Renal pelvis (tissue), 1 donor: ENCODE measurements at regions not wholly inside any gene's neighbourhood (a gene's known extent, or its start where the extent isn't known, plus 50 kb on each side); places are given as distances from the start of the nearest gene placed in this dataset.
"Not testable (repeated sequence)": the region's sequence is repeated elsewhere in the genome, so short reads cannot be mapped to it uniquely, and the experiment has no call there.

Experiments used
- DNase-seq: peaks from one replicate; pipeline ENCODE4 v3.0.0-alpha.2; 2013

DNA sequence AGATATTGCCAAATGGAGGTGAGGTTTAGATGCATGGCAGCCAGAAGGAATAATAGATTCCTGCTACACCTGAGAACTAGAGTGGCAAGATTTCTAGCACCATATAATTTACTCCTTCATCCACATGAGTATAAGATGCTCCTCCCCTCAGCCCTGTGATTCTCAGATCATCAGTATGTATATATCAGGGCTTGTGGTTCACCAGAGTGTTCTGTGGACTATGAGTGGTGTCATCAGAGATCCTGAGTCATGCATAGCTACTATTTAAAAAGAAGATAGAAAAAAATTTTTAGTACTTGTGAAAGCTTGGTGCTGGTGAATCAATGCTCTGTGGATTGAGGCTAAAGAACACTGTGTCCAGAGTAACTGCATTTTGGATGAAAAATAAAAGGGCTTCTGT lies 285.9 kb downstream of the BMP4 start:
- no peak for DNase-seq

DNA sequence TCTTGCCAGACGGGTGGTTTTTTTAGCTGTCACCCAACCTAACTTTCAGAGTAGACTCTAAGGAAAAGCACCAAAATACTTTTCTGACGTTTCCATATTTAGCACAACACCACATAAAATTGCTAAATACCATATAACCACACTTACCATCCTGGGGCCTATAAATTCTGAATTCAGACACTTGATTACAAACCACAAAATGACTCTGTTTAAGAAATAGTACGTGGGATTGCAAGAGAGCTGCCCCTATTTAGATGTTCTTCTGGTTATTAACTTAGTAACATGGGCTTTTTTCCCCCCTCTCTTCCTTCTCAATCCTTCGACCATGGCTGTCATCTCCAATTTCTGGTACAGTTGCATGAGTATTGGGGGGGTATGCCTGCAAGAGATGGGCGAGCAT lies 287.7 kb downstream of the BMP4 start:
- no peak for DNase-seq

DNA sequence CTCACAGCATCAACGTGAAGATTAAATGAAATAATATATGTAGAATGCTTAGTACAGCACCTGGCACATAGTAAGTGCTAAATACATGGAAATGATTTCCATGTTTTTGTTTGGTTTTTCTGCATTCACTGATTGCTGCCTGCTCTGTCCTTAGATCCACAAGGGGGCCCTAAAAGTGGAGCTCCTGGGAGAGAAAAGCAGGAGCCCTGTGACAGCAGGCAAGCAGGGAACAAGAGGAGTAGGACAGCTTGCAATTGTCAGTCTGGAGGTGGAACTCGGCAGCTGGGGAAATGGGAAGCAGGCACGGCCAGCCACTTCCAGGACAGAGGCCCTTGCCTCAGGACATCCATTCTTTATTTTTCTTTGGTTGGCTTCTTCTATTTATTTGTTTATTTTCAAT lies 292.9 kb downstream of the BMP4 start:
- DNase-seq = peak; percentile 17

DNA sequence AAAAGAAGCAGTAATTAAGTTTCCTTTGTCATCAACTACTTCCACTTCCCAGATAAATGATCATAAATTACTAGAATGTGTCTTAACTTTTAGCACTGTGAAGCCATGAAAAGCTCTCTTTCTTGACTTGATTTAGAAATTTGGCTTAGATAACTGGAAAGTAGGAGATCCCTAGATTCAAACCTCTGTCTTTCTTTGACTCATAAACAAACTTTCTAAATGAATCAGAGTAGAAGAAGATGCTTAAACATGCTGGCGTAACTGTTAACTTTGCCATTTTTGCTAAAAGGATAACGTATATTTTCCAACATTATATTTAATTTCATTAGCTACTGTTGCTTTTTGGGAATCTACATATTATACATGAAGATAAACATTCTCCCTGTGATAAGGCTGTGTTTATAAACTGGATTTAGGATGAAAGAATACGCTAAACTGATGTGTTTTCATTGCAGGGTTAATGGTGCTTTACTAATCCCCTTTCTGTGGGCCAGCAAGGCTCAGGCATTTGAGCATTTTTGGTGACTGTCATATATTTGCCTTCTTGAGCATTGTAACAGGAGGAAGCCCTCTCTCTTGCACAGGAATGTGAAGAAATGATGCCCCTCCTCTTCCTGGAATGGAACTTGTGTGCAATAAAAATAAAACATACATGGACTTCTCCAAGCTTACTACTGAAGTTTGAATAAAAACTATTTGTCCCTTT lies 301.4 kb downstream of the BMP4 start:
- DNase-seq = peak; percentile 61

DNA sequence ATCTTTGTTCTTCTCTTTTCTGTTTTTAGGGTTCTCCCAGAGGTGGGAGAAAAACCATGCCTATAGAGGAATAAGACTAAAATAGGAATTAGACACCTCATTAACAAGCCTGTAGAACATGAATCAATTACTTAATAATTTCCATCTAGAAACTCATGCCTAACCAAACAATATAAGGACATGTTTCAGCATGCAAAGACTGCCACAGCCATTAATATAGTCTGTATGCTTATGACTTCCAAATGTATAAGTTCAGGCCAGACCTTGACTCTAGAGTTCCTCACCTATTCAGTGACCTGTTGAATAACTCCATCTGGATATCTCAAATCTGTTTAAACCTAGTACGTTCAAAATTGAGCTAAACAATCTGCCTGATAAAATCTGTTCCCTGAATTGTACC lies 304.6 kb downstream of the BMP4 start:
- DNase-seq = no peak

DNA sequence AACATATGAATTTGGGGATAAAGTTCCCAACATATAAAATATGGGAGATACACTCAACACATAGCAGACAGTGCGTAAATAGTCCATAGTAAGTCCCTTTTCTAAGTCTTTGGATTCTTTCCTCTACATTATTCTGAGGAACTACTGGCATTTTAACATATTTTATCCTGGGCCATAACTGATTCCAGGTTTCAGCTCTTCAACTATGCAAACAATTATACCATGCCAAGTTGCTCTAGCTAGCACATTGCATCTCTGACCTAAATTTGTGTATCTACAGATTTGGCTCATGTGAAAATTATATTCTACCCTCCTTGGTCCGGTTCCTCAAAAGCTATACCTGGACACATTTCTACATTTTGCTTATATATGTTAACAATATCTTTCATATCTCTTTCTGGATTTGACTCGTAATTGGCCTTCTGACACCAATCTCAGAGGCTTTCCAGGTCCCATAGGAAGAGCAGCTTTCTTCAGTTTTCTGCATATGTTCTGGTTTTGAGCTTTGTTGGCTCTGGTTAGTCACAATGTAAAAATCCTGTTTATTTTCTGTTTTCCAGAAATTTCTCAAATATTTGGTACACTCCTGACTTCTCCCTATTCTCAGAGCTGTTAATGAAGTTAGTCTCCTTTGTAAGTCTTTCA lies 305.4 kb downstream of the BMP4 start:
- DNase-seq = no peak

DNA sequence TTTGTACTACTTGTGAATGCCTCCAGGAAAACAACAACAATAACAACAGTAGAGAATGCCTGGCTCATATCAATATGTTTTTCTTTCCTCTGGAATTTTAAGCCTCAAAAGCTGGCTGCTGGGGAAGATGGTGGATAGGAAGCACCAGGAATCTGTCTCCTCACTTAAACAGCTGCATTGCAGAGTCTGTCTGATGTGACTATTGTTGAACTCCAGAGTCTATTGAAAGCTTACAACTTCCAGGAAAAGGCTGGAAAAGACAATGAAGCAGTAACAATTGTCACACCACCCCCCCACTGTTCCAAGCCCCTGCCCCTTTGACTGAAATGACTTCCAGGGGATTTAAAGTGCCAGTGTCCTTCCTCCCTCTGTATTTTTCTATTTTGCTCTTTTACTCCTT lies 309.7 kb downstream of the BMP4 start:
- DNase-seq = no peak

DNA sequence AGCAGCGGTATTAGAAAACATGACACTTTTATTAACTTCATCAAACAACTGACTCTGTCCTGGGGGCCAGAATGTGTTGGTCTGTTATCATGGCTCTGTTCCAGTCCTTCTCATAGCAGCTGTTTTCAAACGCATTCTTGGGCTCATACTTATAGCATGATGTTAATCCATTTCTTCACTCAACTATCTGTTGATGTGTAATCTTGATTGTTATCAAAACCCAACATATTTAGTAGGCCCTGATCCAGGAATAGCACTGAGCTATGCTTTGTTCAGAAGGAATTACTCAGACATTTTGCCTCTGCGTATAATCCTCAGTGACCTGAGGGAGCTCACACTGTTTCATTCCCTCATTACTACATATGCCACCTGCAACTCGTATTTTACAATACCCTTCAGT lies 315.9 kb downstream of the BMP4 start:
- DNase-seq = no peak

DNA sequence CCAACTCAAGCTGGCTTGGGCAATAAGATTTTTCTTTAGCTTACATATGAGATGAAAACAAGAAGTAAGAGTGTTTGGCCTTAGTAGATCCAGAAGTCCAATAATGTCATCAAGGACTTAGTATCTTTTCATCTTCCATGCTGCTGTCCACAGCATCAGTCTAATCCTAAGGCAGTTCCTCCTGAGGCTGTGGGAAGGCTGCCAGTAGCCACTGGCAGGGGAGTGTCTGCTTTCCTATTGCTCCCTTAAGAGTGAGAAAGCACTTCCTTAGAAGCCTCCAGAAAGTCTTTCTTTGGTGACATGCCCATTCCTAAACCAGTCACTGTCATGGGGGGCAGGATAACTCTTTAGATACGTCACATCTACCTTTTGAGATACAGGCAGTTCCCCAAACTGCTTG lies 317.7 kb downstream of the BMP4 start:
- DNase-seq = no peak

DNA sequence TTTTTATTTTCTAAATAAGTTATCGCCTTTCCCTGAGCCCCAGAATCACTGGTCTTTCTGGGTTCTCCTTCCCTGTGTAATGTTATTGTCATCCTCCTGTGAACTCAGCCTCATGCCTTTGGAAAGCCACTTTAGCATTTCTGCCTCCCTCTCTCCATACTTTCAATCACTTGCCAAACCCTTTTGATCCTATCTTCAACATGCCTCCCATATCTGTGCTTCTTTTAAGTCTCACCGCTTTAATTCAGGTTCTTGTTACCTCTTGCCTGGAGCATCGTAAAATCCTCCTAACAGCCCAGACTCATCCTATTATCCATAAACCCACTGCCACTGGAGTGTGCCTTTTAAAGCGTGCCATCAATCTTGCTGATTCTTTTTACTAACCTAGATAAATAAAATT lies 321.8 kb downstream of the BMP4 start:
- DNase-seq = no peak

DNA sequence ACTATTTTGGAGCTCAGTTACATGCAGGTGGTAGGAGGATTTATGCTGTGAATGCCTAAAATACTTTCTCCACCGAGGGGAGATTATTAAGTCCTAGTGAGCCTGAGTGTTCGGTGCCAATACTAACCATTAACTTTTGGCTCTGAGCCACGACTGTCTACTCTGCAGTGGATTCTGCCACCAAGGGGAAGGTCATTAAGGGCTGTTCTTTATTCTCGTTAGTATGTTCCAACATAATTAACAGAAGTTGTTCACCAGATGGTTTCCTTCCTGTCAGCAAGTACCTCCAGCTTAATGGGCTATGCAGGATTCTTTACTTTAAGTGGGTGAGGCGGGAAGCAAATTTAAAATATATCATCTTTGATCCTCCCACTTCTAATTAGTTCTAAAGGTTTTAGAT lies 326.3 kb downstream of the BMP4 start:
- no peak for DNase-seq

DNA sequence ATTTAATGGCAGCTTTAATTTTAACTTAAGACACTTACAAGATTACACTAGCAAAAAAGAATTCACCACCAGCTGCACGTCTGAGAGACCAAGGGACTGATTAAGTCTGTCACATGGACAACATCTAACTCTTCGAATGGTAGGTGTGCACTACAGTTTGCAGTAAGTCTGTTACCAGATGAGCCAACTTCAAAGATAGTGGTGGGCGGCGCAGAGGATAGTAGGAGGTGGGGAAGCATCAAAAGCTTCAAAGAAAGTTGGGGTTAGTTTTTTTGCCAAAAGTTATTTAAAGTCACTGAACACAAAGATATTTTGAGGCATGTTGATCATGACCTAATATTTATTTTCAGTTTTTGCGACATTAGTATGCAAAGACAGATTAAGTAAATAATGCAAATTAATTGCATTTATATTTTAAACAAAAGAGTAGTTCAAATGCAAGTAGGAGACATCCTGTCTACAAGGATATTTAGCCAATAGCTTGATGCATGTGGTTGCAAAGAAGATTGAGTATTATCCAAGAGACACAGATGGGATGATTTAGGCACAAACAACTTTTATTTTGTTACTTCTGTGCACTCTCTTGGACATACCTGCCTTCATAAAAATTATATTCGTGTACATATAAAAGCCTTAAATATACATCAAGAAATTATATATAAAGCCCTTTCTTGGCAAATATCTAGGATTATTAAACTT lies 327.7 kb downstream of the BMP4 start:
- no peak for DNase-seq

DNA sequence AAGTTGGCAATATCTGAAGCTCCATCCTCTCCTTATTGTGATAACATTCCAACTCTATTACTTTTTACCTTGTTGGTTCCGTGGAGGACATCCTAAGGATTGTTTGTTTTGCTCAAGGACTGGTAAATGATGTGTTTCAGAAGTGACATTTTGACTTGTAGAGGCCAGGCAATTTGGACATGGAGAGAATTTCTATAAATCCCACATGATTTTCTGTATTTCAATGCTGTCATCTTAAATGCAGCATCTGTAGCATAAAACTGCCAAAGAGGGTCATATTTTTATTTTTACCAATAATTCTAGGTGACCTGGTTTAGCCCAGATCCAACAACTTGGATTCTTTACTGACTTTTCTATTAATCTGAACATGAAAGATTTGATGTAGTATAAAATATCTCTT lies 328.4 kb downstream of the BMP4 start:
- DNase-seq = no peak

DNA sequence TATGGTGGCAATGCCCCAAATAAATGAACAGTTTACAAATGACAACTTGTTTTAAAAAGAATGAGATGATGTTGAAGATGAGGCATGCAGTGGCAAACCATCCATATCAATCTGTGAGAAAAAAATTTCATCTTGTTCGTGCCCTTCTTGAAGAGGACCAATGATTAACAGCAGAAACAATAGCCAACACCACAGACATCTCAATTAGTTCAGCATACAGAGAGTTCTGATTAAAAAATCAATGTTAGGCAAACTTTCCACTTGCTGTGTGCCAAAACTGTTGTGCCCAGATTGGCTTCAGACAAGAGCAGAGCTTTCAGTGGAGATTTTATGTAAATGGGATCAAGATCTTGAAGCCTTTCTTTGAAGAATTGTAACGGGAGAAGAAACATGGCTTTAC lies 329.9 kb downstream of the BMP4 start:
- DNase-seq = no peak

DNA sequence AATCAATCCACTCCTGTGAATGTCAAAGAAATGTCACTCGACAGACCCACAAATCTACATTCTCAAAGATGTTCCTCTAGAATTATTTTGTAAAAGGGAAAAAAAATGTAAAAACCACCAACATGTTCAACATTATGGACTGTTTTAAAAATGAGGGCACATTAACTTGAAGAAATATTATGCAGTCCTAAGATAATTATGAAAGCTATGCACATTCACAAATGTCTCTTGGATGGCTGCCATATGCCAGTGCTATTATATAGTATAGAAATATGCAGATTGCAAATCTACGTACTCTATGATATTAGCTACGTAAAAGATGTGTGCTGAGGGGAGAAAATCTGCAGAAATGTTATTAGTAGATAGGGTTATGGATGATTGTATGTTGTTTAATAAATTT lies 334.2 kb downstream of the BMP4 start:
- DNase-seq = no peak

DNA sequence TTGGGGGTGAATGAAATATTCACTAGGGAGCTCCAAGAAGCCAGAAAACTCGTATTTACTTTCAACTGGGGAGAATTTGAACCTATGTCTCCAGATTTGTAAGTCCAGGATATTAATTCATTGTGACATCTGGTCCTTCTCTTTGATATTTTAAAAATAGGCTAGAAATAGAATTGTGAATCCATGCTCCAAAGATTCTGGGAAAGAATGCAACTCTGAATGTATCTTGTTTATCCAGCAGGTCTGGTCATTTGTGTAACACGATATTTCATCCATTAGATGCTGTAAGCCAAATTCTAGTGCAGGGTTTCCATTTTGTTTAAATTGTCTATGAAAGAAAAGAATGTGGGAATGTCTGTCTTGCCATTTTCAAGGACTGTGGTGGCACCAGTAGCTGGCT lies 334.7 kb downstream of the BMP4 start:
- DNase-seq = no peak

DNA sequence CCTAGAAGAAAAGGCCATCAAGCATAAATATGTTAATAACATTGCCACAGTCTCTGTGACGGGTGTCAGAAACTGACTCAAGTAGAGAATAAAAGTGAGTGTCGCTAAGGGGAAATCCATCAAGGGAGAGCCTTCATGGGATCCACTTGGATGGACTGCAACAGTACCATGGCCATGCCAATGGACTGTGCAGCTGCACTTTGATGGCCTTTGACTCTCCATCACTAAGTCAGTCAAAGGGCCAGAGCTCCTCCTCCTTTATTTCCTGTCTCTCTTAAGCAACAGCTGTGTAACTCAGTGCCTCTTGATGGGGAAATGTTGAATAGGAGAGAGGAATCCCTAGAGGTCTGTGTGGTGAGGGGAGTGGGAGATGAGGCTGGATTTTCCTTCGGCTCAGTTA lies 335.2 kb downstream of the BMP4 start:
- no peak for DNase-seq

DNA sequence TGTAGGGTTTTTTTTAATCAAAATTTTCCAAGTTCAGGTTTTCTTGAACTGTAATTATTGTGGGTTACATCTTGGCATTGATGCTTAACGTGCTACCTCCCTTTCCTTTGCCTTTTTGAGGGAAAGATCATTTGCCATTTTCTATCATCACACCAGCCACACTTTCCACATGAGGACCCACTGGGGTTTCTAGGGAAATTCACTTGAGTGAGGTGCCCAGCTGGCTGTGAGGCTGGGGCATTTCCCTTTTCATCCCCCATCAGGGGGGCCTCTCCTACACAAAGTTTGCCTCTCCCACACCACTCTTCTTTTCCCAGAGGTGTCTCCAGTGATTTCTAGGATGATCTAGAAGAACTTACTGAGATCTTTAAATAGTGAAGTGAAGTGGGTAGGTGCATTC lies 335.7 kb downstream of the BMP4 start:
- DNase-seq = no peak

DNA sequence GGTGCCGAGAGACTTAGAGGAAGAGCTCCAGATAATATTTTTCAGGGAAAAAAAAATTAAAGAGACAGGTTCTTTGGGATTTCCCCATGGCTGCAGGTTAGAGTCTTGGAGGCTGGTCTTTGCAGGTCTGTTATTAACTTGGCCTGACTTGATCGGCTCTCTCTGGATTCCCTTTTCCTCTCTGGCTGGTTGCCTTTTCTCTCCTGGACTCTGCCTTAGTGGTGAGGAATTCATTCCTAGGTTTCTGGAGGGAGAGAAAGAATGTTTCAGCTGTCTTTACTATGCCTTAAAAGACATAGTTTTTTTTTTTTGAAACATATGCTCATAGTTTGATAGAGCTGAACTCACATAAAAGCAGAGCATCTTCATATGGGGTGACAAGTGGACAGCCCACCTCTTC lies 336.3 kb downstream of the BMP4 start:
- no peak for DNase-seq

DNA sequence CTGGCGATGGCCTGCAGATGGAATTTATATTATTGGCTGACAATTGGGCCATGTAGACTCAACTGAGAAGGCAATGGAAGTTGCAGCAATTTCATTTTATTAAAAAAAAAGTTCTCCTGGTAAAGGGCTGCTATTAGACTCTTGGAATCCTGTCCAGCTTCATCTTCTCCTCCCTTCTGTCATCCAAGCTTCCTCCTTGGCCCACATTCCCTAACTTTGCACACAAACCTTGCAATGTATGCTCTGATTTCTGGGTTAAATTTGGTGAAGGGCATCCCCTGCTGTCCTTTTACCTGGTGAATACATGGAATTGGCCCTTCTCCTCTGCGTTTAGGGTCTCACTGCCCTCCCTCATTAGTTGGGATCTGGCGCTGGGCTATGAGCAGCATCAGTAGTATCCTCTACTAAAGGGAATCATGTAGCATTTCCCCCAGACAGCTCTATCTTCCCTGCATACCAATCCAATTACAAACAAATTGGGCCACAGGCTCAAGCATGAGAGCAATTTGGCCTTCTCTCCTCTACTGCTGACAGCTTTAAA lies 336.9 kb downstream of the BMP4 start:
- DNase-seq = no peak

DNA sequence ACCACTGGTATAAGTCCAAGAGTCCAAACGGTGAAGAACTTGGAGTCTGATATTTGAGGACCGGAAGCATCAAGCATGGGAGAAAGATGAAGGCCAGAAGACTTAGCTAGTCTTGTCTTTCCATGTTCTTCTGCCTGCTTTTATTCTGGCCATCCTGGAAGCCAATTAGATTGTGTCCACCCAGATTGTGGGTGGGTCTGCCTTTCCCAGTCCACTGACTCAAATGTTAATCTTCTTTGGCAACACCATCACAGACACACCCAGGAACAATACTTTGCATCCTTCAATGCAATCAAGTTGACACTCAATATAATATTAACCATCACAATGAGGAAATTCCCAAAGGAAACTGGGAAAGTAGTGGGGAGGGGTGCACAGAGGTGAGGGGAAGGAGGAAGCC lies 340.1 kb downstream of the BMP4 start:
- not testable (repeated sequence) for DNase-seq

DNA sequence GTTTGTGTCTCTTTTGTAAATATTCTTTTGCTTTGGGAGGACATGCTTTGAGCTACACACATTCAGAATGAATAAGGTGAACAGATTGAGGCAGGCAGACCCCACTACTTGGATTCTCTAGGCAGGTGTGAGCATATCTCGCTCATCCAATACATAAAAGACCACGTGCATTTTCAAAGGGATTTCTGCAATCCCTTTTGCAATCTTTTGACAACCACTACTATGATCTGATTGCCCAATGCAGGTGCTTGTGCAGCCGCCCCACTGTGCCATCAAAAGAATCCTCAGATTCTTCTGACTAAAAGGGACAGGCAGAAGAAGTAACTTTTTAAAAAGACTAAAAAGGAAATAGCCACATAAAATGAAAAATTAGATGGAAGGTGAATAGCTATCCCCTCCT lies 341.4 kb downstream of the BMP4 start:
- no peak for DNase-seq
